HS-27A (cell line): ENCODE measurements at regions not wholly inside any gene's neighbourhood (a gene's known extent, or its start where the extent isn't known, plus 50 kb on each side); places are given as distances from the start of the nearest gene placed in this dataset.
"Not testable (repeated sequence)": the region's sequence is repeated elsewhere in the genome, so short reads cannot be mapped to it uniquely, and the experiment has no call there.

Experiments used
- DNase-seq: peaks from one replicate; pipeline ENCODE4 v3.0.0-alpha.2; 2012; ENCODE audit warnings: low read depth, missing footprints

DNA sequence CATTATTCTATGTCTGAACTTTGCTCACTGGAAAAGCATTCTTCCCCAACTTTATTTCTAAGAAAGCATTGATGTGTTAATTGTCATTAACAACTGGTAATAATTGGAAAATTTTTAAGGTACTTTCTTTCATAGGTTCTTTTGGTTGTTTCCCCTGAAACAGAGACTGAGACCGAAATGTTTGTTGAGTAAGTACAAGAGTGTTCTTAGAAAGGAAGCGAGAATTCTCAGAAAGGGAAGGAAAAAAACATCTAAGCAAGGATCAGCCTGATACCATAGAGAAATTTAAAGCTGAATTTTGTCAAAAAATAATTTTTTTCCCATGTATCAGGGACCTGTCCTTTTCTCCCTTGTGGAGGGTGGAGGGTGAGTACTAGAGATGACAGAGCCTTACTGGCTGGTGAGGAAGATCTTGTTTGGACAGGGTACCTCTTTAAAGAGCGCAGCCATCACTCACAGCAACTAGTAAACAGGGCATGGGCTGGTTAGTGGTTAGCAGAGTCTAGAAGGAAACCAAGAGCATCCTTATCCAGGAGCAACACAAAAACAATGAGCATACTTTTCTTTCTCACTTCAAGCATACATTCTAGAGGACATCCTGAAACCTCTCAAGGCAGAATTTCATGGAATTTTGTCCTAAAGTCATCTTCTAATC is 898.5 kb downstream of the DNAH5 start:
- DNase-seq, result no peak

DNA sequence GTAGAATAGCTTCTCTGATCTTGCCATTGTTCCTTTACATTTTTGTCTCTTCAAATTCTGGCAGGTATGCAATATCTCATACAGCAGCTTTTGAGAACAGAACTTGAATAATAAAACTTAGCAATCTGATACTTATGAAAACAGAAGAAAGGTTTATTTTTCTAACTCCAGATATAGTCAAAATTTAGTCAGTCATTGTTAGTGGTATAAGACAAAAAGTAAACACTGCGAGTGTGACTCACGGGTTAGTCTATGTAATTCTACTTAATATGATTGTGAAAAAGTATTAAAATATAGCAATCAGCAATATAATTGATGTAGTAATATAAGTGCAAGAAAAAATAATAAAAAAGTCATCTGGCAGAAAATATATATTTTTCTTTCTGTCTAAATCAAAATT is 910.4 kb downstream of the DNAH5 start:
- peak; percentile 7 for DNase-seq

DNA sequence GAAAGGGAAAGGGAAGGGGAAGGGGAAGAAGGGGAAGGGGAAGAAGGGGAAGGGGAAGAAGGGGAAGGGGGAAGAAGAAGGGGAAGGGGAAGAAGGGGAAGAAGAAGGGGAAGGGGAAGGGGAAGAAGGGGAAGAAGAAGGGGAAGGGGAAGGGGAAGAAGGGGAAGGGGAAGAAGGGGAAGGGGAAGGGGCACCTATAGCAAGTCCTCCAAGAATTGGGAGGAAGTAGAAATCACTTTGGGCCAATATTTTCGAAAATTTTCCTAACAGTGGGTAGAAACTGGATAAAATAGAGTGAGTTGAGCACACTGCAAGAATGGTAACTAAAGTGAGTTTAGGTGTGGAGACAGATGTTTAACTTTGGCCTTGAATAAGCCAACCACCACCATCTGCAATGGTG is 915.3 kb downstream of the DNAH5 start:
- DNase-seq, result no peak

DNA sequence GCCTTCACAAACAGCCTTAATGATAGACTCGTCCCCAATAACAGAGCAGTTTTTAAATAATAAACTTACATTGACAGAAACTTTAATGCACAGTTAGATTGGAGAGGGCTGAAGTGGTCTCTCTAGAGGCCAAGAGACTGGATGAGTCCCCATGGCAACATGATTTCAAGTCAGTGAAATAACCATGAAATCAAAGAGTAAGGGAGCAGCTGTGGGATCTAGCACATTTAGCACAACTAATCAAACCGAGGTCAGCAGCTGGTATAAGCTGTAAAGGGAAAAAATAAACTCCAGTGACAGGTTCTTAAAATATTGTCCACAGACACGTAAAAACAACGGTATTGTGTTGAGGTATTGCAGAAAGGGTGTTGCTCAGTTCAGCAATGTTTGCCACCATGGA is 916.6 kb downstream of the DNAH5 start:
- no peak for DNase-seq

DNA sequence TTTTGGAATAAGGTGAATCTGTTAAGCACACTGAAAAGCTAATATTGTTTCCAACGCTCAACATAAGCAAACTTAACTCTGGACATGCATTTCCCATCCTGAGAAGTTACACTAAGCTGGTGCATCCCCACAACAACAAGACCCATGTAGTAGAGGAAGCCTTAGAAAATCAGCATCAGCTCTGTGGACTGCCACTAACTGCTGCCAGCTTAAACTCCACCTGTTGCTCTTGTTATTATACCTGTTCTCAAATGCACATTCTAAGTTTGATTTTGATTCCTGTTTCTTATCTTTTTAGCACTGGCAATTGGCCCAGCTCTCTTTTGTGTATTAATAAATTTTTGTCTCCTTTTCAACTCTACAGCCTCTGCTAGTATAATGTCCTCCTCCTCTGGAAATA is 924.8 kb downstream of the DNAH5 start:
- no peak for DNase-seq

DNA sequence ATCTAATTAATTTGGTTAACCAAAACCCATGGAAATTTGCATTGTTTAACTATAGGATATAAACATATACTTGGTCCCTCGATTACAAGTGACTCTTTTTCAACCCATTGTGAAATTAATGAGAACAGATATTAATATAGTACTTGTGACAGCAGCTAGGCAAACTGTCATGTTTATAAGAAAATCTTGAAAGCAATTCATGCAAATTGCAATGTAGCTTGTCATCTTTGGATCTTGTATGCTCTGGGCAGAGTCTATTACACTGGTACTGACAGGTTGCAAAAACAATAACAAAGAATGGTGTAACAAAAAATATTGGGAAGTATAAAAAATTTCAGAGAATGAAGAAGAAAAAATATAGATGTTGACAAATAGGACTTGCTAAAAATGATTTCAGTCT is 941.0 kb downstream of the DNAH5 start:
- no peak for DNase-seq

DNA sequence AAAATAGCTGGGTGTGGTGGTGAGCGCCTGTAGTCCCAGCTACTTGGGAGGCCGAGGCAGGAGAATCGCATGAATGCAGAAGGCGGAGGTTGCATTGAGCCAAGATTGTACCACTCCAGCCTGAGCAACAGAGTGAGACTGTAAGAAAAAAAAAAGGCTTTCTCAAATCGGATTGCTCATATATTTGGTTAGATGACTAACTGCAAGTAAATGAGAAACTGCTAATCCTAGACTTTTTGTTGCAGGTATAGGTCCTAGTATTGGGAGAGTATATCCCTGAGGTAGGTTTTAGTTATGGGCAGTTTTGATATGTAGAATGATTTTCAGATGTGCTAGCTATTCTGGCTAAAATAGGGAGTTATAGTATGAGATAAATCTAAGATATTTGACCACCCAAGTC is 944.8 kb downstream of the DNAH5 start:
- no peak for DNase-seq

DNA sequence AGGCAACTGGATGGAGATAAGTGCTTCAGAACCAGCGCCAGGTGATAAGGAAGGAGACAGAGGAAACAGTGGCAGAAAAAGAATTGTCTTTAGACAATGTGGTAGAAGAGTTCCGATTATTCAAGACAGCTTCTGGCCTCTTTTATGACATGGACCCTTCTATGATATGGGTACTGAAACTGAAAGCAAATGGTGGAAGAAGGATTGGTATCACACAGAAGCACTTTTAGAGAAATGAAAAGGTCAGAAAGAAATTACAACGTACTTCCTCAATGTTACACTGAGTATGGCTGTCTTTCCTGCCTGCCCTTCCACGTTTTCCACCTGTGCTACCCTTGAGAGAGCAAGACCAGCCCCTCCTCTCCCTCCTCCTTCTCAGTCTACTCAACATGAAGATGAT is 959.3 kb downstream of the DNAH5 start:
- no peak for DNase-seq

DNA sequence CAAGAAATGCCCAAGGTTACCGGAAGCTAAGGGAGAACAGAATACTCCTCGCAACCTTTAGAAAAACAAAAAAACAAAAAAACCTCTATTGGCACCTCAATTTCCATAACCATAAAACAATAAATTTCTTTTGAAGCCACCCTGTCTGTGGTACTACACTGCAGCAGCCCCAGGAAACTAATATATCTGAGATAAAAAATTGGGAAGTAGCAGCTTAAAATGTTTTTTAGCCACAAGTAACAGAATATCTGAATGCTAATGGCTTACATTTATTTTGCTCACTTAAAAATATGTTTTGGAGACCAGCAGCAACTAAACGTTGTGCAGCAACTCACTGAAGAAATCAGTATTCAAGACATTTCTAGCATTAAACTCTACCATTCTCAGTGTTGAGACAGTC is 969.6 kb downstream of the DNAH5 start:
- no peak for DNase-seq

DNA sequence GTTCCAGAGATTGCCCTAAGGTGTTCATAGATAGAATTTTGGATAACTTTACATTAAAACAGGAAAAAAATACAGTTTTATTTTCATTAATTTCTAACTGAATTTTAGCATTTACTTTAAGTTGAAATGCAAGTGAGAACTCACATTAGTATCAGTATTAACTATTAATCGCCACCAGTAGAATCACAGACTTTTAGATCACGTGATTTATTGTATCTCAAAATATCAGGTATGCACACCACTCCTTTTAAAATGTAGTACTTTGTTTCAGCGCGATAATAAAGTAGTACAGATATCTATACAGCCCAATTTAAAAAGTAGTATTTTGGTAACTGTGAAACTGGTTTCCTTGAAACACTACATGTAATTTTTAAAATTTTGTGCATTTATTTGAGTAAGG is 978.7 kb downstream of the DNAH5 start:
- DNase-seq, result no peak

DNA sequence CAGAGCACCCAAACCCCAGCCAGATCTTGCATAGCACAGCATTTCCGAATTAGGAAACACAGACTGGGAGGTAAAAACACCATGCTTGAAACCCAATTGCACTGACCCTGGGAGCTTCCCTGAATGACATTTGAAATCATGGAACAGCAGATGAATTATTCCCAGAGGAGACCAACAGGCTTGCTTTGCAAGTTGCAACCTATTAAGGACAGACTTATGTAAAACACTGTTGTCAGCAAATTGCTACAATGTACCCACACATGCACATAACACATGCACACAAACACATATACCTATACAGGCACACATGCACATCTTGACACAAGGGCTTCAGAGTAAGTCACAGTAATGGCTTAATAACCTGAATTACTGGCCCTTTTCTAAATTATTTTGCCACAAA is 984.8 kb downstream of the DNAH5 start:
- DNase-seq, result no peak

DNA sequence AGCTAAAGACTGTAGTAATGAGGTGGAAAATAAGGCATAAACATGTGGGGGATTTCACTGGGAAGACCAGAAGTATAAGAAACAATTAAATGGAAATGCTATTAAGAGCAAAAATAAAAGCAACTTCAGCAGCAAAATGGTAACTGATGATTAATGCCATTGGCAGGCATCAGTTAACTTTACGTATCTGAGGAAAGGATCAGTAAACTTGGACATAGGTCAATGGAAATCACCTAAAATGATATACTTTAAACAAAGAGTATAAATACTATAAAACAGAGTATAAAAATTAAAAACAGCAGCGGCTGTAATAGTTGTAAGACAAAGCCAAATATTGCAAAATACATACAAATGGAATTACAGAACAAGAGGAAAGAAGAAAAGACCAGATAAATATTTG is 992.1 kb downstream of the DNAH5 start:
- DNase-seq, result no peak

DNA sequence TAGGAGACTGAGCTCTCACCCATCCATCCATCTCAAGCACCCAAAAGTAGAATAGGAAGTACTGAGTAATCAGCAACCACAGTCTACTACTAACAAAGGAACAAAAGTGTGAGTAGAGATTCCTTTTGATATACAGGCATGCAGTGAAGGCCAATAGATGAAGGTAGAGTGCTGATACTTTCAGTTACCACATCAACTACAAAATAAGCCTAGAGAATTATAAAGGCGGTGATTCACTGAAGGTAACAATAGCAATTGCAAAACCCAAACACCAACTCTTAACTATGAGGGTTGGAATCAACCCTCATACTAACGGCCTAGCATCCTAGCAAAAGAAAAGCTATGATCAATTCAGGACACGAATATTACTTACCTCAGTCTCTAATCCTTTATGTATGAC is 992.6 kb downstream of the DNAH5 start:
- no peak for DNase-seq

DNA sequence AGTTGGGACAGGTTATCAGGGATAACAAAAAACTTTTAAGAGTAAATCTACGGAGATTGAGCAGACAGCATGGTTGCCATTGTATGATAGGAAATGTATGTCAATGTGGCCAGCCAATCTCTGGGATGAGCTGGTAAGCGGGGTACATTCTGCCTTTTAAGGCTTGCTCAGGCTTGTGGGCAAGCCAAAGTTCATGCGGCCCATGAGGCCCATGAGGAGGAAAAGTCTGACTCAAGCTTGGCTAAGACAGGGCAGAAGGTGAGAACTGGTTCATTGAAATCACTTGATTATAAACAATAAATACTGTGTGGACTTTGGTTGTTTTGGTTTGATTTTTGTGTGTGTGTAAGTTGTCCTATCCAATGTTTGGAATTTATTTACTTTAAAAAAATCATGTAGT is 997.1 kb downstream of the DNAH5 start:
- DNase-seq, result no peak

DNA sequence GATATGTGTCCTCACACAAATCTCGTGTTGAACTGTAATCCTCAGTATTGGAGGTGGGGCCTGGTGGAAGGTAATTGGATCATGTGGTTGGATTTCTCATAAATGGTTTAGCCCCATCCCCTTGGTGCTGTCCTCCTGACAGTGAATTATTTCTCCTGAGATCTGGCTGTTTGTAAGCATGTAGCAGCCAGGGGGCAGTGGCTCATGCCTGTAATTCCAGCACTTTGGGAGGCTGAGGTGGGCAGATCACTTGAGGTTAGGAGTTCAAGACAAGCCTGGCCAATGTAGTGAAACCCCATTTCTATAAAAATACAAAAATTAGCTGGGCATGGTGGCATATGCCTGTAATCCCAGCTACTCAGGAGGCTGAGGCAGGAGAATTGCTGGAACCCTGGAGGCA is 999.0 kb downstream of the DNAH5 start:
- DNase-seq, result not testable (repeated sequence)

DNA sequence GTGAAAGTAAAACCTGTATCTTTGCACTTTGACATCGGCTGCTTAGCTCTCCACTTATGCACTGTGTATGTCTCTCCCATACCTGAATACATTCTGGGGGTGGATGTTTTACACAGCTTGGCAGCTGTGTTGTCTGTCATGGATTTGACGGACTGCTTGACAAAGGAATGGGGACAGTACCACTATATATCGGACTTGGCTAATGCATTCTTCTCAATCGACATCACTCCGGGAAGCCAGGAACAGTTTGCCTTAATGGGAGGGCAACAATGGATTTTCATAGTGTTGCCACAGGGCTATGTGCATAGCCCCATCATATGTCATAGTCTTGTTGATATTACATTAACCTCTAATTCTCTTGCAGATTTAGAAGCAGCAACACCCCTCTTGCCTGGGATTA is 1008.3 kb downstream of the DNAH5 start:
- DNase-seq, result no peak

DNA sequence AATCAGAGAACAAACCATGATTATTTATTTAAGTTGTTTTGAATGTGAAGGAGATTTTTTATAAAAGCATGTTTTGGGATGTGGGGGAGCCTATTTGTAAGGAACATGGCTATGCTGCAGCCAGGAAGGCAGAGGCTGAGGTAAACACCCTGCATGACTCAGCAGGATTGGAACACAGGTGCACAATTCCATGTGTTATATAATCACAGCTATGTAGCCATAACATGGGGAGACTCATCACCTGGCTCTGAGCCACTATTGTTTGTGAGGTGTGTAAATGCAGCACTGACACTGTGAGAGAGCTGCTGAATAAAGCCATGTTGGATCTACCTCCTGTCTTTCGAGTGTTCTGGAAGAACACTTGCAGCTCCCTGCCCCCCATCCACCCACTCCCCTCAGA is 1009.8 kb downstream of the DNAH5 start:
- DNase-seq, result no peak

DNA sequence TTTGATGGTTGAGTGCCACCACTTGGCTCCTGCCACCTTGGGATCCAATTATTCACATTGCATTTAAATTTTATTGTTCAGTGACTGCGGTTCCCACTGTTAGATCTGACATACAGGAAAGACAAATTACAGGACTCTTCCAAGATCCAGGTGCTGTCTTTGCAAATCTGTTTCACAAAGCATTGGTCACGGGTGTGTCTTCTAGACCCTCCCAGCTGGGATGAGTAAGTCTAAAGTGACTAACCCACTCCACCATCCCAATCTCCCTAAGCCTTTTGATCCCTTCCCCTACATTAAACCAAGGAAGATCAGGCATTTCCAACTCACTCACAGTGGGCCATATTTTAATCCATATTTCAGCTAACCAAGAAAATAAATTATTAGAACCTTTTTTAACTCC is 1016.3 kb upstream of the CTNND2 start:
- DNase-seq, result no peak

DNA sequence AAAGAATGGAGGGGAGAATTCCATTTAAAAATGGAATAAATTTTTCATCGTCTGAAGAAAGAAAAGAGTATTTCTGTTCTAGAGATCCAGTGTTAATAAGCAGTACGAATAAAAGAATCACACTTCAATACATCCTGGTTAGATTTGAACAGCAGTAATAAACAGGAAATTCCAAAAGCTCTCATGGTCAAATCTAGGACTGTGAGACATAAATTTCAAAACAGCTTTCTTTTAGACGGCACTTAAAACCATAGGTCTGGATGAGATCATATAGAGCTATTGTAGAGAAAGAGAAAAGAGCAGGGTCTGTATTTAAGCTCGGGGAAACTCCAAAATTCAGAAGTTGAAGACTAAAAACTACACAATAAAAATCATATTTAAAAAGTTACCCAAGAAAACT is 1006.9 kb upstream of the CTNND2 start:
- DNase-seq, result no peak

DNA sequence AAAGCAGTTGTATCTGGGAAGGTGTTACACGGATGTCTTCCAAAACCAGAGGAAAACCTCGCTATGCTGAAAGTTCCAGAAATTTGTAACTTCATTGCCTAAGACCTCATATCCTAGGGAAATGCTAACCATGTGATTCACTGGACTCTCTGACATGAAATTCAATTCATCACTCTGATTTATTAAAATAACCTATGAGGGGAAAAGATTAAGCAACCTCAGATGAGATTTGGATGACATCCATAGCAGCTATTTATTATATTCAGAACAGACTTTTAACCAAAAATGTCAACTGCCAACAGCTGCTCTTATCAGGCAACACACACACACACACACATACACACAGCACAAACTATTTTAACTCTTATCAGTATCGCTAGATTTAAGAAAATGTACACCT is 1006.4 kb upstream of the CTNND2 start:
- DNase-seq, result no peak

DNA sequence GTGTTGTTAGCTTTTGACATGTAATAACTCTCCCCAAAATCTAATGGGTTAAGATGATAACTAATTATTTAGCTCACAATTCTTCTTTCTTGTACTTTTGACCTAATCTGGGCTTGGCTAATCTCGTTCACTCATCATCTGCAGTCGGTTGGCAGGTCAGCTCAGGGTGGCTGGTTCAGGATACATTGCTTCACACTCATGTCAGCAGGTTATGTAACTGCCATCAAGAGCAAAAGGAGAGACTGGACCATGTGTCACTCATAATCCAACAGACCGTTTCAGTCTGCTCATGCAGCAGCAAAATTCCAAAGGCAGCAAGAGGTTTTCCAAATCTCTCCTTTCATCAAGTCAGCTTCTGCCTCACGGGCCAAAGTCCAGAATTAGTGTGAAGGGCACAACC is 998.4 kb upstream of the CTNND2 start:
- DNase-seq, result no peak

DNA sequence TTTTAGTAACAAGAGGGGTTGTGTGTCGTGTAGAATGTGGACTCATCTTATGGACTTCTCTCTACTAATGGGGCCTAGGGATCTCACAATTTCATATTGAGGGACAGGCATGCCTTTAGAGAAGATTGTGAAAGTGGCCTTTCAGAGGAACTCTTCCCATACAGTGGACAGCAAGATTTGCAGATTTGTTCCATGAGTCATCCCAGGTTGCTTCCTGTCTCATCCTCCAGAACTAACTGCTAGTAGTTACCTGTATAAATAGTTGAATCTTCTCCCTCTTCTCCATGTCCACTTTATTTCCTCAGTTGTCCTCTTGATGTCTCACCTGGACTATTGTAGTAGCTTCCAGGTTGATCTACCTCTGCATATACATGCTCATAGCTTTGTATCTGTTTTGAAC is 997.5 kb upstream of the CTNND2 start:
- DNase-seq, result no peak

DNA sequence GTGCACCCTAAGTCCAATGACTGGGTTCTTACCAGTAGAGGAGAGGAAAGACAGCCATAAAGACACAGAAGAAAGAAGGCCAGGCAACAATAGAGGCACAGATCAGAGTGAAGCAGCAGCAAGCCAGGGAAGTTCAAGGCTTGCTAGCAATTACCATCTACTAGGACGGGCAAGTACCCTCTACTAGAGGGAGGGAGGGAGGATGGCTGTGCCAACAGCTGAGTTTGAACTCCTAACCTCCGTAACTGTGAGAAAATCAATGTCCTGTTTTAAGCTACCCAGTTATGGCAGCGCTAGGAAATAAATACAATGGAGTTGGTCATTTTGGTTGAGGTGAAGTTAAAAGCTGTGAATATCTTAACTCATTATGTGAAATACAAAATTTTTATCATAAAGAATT is 991.8 kb upstream of the CTNND2 start:
- no peak for DNase-seq

DNA sequence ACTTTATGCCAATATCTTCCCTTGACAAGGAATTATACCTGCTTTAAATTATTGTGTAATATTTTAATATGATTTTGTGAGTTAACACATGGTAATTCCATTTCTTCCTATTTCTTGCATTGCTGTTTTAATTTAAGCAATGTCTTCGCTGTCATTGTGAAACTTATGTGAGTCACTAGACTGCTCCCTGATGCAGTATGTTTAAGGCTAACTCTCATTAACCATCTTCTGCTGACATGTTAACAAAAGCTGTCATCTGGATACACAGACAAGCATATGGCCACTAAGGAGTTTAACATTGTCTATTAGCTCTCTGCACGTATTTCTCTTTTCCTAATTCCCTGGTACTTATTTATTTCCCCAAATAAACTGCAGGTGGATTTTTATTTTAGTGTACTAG is 980.8 kb upstream of the CTNND2 start:
- DNase-seq, result no peak

DNA sequence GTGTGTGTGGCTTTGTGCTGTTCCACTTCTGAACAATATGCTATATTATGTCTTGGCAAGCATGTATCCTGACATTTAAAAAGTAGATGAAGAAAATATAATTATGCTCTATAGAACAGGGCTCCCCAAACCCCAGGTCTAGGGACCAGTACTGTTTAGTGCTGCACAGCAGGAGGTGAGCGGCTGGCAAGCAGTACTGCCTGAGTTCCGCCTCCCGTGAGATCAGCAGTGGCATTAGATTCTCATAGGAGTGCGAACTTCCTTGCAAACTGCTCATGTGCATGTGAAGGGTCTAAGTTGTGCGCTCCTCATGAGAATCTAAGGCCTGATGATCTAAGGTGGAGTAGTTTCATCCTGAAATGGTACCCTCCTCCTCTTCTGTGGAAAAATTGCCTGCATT is 979.1 kb upstream of the CTNND2 start:
- no peak for DNase-seq
